ENCODE measurements at regions not wholly inside any gene's neighbourhood (a gene's known extent, or its start where the extent isn't known, plus 50 kb on each side); places are given as distances from the start of the nearest gene placed in this dataset.
"Not testable (repeated sequence)": the region's sequence is repeated elsewhere in the genome, so short reads cannot be mapped to it uniquely, and the experiment has no call there.

DNA sequence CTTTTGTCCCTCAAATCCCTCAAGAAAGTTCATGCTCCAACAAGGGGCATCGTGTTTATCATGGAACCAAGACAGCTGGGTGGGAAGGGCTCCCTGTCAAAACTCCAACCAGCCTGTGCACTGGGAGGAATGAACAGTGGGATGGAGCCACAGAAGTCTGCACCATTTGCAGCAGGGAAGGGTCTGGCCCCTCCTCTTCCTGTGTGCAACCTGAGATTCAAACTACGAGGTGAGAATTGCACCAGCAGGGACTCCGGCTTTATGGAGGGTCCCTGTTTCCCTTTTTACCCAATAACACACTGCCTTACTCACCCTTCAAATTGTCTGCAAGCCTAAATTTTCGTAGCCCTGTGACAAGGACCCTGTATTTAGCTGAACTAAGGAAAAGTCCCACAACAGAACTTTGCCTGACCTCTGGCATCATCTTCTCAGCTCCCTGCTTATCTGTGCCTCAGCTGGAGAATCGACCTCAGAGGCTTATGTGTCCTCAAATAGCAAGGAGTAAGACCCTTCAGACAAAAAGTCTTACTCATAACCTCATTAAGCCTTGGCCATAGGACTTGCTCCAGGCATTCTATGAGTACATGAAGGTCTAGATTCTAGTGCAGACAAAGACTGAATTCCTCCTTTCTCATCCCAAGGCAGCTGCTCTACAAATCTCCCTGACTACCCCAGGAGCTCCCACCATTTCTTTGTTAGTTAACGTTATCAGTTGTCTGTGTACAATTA is 178.3 kb upstream of the SERPINE2 start:
- TF ChIP-seq POLR2A (IDR thresholded peaks at IDR 0.05) (no peak), EP300 (IDR thresholded peaks at IDR 0.05) (no peak), POLR2AphosphoS5 (IDR thresholded peaks at IDR 0.05) (no peak)
- TF ChIP-seq, protein P1, sequence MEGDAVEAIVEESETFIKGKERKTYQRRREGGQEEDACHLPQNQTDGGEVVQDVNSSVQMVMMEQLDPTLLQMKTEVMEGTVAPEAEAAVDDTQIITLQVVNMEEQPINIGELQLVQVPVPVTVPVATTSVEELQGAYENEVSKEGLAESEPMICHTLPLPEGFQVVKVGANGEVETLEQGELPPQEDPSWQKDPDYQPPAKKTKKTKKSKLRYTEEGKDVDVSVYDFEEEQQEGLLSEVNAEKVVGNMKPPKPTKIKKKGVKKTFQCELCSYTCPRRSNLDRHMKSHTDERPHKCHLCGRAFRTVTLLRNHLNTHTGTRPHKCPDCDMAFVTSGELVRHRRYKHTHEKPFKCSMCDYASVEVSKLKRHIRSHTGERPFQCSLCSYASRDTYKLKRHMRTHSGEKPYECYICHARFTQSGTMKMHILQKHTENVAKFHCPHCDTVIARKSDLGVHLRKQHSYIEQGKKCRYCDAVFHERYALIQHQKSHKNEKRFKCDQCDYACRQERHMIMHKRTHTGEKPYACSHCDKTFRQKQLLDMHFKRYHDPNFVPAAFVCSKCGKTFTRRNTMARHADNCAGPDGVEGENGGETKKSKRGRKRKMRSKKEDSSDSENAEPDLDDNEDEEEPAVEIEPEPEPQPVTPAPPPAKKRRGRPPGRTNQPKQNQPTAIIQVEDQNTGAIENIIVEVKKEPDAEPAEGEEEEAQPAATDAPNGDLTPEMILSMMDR (IDR thresholded peaks at IDR 0.05), result no peak
- 73 to 93% methylated on average over 4 to 6 of the region's 6 CpGs for WGBS, 2 donors (ENCODE audit: low coverage in 1 of 2)
- H3K4me1 ChIP-seq, result peaks cover 0 to 14% (median 0%) of the 10 kb centered on the region in 3 donors
- H3K4me3 ChIP-seq, result no peak overlapping the region
- H3K36me3 ChIP-seq, result no peaks in the 10 kb centered on the region
- H3K27ac ChIP-seq, result no peak overlapping the region
- H3K27me3 ChIP-seq, result no peaks in the 10 kb centered on the region
- ATAC-seq, result no peak
- H3K9me3 ChIP-seq, result no peaks in the 10 kb centered on the region

DNA sequence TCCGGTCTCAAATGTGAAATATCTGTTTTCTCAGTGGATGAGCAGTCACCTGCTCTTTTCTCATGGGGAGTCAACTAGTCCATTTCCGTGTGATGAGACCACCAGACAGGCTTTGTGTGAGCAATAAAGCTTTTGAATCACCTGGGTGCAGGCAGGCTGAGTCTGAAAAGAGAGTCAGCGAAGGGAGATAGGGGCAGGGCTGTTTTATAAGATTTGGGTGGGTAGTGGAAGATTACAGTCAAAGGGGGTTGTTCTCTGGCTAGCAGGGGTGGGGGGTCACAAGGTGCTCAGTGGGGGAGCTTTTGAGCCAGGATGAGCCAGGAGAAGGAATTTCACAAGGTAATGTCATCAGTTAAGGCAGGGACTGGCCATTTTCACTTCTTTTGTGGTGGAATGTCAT is 176.5 kb upstream of the SERPINE2 start:
- H3K36me3 ChIP-seq, H3K27me3 ChIP-seq, H3K9me3 ChIP-seq, H3K27ac ChIP-seq, H3K4me1 ChIP-seq, H3K4me3 ChIP-seq, ATAC-seq: not testable (repeated sequence)
- WGBS, 2 donors (ENCODE audit: low coverage in 1 of 2), result 80 to 81% methylated on average over 2 of the region's 3 CpGs

DNA sequence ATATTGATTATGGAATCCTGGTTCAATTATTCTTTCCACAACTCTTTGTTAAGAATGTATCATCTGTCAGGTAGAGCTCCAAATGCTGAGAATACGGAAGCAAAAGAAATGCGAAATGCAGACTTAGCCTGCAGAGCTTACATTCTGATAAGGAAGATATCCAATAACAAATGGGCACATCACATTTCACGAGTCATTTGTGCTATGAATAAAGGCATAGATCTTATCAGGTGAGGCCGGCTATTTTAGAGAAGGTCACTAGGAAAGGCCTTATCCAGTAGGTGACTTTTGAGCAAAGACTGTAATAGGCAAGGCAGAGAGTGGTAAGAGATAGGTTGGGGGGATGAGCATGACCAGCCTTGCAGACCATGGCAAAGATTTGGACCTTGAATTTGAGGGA is 174.3 kb upstream of the SERPINE2 start:
- peaks cover 0 to under 1% (median 0%) of the 10 kb centered on the region in 3 donors for H3K4me1 ChIP-seq
- no peak overlapping the region for H3K27ac ChIP-seq
- H3K9me3 ChIP-seq, result no peaks in the 10 kb centered on the region
- H3K27me3 ChIP-seq, result no peaks in the 10 kb centered on the region
- WGBS, 2 donors (ENCODE audit: low coverage in 1 of 2), result 72 to 89% methylated on average over 4 of the region's 4 CpGs
- ATAC-seq, result no peak
- no peak overlapping the region for H3K4me3 ChIP-seq
- no peaks in the 10 kb centered on the region for H3K36me3 ChIP-seq
- TF ChIP-seq EP300 (IDR thresholded peaks at IDR 0.05) (no peak), POLR2AphosphoS5 (IDR thresholded peaks at IDR 0.05) (no peak), POLR2A (IDR thresholded peaks at IDR 0.05) (no peak)
- TF ChIP-seq, protein P1 (IDR thresholded peaks at IDR 0.05), result no peak

DNA sequence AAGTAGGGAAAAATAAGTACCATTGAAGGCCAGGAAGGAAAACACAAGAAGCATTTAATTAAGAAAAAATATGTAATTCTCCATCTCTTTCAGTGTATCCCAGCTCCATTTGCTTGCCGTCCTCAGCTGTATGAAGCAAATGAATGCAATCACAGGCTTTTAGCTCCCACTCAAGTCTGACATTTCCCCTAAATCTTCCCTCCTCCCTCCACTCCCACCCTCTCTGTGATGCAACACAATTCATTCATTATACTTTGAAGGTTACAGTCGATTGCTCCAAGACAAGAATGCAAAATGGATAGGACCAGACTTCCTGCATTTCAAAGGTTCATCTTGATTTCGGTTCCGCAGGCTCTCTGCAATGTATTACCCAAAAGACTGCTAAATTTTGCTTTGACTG is 172.7 kb upstream of the SERPINE2 start:
- no peak overlapping the region for H3K4me3 ChIP-seq
- TF ChIP-seq, protein P1 (IDR thresholded peaks at IDR 0.05), result no peak
- TF ChIP-seq POLR2A (IDR thresholded peaks at IDR 0.05), result no peak
- TF ChIP-seq POLR2AphosphoS5 (IDR thresholded peaks at IDR 0.05), result no peak
- TF ChIP-seq EP300 (IDR thresholded peaks at IDR 0.05), result no peak
- ATAC-seq, result no peak
- WGBS, 2 donors (ENCODE audit: low coverage in 1 of 2), result 52 to 74% methylated on average over 4 of the region's 4 CpGs
- no peaks in the 10 kb centered on the region for H3K9me3 ChIP-seq
- no peak overlapping the region for H3K27ac ChIP-seq
- no peaks in the 10 kb centered on the region for H3K27me3 ChIP-seq
- no peaks in the 10 kb centered on the region for H3K36me3 ChIP-seq
- peaks cover 0 to 5% (median 0%) of the 10 kb centered on the region in 3 donors for H3K4me1 ChIP-seq

DNA sequence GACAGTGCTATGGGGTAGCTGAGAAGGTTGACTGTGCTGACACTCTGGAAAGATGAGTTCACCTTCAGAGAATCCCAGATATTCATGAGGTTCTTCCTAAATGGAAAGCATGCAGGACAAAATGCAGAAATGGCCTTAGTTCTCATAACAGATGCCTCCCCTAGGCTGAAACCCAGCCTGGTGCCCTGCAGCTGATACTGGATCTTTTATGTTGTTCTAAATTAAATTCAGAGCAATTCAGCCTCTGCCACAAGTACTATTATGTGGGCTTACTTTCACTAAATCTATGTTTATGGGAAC is 172.0 kb upstream of the SERPINE2 start:
- no peak for ATAC-seq
- no peaks in the 10 kb centered on the region for H3K9me3 ChIP-seq
- no peak for TF ChIP-seq EP300 (IDR thresholded peaks at IDR 0.05)
- no peak for TF ChIP-seq POLR2AphosphoS5 (IDR thresholded peaks at IDR 0.05)
- TF ChIP-seq, protein P1 (IDR thresholded peaks at IDR 0.05), result no peak
- no peaks in the 10 kb centered on the region for H3K27me3 ChIP-seq
- no peak overlapping the region for H3K27ac ChIP-seq
- H3K36me3 ChIP-seq, result no peaks in the 10 kb centered on the region
- H3K4me3 ChIP-seq, result no peak overlapping the region
- peaks cover 0 to 5% (median 0%) of the 10 kb centered on the region in 3 donors for H3K4me1 ChIP-seq

Measured in gastroesophageal sphincter (tissue), 4 donors.